IPS-NIHi7 (cell line): ENCODE measurements at regions not wholly inside any gene's neighbourhood (a gene's known extent, or its start where the extent isn't known, plus 50 kb on each side); places are given as distances from the start of the nearest gene placed in this dataset.

Source experiments
- DNase-seq: peaks from one replicate; pipeline ENCODE4 v3.0.0; 2012; ENCODE audit warnings: mixed read lengths; ENCODE audit errors: extremely low spot score

GRCh38 chr6:53417141-53417540, 68.4 kb upstream of the ELOVL5 start:
- DNase-seq: no peak

DNA sequence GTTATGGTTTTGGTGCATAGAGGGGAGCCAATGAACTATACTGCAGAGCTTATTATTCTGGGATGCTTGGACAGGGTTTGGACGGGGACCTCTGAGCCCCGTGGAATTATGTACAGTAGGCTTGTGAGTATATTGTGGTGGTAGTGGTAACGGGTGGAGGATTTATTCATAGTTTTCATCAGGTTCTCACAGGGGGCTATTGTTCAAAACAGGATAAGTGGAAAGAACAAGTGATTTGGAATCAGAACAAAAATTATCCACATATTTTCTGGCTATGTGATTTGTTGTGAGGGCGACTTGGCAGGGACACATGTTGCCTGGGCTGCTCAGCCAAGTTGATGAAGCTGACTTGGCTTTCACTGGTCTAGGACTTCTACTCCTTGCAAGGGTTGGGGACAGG, 64.6 kb upstream of the ELOVL5 start:
- DNase-seq: no peak

- no peak for DNase-seq
These were observed 64.0 kb upstream of the ELOVL5 start for GRCh38 chr6:53412751-53413150.

DNA sequence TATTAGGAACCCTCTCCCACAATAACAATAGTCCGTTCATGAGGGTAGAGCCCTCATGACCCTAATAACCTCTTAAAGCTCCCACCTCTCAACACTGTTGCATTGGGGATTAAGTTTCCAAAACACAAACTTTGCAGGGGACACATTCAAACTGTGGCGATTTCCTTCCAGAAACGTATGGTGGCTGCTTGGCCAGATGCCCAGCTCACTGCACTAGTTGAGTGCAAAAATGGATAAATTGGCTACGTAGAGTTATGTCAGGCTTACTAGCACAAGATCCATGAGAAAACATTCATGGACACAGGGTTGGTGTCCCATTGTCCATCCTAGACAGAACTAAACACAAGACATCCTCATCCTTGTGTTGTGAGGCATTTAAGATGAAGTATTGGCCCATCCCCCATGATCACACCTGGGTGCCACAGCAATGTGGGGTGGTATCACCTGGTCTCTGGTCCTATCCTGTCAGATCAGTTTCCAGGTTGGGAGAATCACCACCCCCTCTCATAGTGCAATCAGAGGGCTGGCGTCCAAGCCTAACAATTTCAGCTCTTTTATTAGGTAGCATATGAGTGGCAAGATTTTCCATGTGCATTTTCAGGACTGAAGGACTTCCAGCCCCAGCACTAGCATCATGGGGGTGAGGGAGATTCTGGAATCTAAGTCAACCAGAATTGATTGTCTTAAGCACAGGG, 63.4 kb upstream of the ELOVL5 start:
- no peak for DNase-seq

- no peak for DNase-seq
These were observed 62.7 kb upstream of the ELOVL5 start for GRCh38 chr6:53411451-53411850.

- DNase-seq: peak; percentile 66
These were observed 61.9 kb upstream of the ELOVL5 start for GRCh38 chr6:53410508-53411258.

- no peak for DNase-seq
These were observed 60.1 kb upstream of the ELOVL5 start for GRCh38 chr6:53408826-53409225.

DNA sequence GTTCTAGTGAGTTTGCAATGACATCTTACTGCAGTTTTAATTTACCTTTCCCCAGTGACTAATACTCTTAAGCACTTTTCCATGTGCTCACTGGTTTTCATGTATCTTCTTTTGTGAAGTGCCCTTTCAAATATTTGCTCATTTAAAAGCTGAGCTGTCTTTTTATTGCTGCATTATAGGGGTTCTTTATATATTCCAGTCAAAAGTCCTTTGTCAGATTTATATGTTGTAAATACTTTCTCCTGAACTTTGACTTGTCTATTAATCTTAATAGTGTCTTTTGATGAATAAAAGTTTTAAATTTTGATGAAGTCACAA, 50.2 kb upstream of the ELOVL5 start:
- DNase-seq: no peak

GRCh38 chr6:53398247-53399026, 49.7 kb upstream of the ELOVL5 start:
- DNase-seq: no peak
